B cell (primary cell): ENCODE measurements at regions not wholly inside any gene's neighbourhood (a gene's known extent, or its start where the extent isn't known, plus 50 kb on each side); places are given as distances from the start of the nearest gene placed in this dataset.
"Not testable (repeated sequence)": the region's sequence is repeated elsewhere in the genome, so short reads cannot be mapped to it uniquely, and the experiment has no call there.

Experiments used
- ATAC-seq: fragments of 200-7000 bp; cut with Tn5 transposase; one replicate; pipeline ENCODE4 v1.10.0; 2021; ENCODE audit warnings: low read depth, mild to moderate bottlenecking, moderate number of reproducible peaks, moderate library complexity
- CTCF ChIA-PET: fragments of 350-600 bp; sonication (Branson Sonifier 250); formaldehyde crosslinking; loops from one replicate; lab custom pipeline; 2021; ENCODE audit warnings: antibody characterized with exemption, inconsistent platforms; lab: Charles Lee
- POLR2A ChIA-PET: fragments of 350-600 bp; sonication (Branson Sonifier 250); formaldehyde crosslinking; loops from one replicate; lab custom pipeline; 2021; ENCODE audit warnings: antibody characterized with exemption; lab: Charles Lee
- DNase-seq: peaks from one replicate; pipeline ENCODE4 v3.0.0; 2013
- H2AFZ ChIP-seq: 2 replicates; pipeline ENCODE4 v1.6.1; 2012; ENCODE audit warnings: mild to moderate bottlenecking, low read depth, low read length; ENCODE audit not compliant: insufficient read depth, poor library complexity, severe bottlenecking
- H3K27ac ChIP-seq, 2 donors: 1 replicate in 1 of 2; 2 replicates in 1 of 2; pipeline ENCODE4 v1.5.1; 2012 to 2013; ENCODE audit warnings: low read length in 2 of 2, mild to moderate bottlenecking in 2 of 2, moderate library complexity in 1 of 2
- H3K27me3 ChIP-seq, 4 experiments: fragments of 200-600 bp in 1 of 4; sonication (generic) in 1 of 4; replicated peaks in 1 of 4; 1 replicate in 2 of 4; 2 replicates in 2 of 4; pipeline versions ENCODE4 v1.6.1 to v1.7.0; 2013 to 2016; ENCODE audit warnings: low read length in 3 of 4, mild to moderate bottlenecking in 2 of 4, mixed read lengths in 1 of 4, moderate library complexity in 1 of 4; ENCODE audit not compliant: insufficient read depth in 4 of 4, control insufficient read depth in 3 of 4; ENCODE audit errors: control extremely low read depth in 1 of 4
- H3K36me3 ChIP-seq, 2 experiments: replicated peaks in 1 of 2; 1 replicate in 1 of 2; 2 replicates in 1 of 2; pipeline versions ENCODE4 v1.6.1 to v1.7.1; 2013; ENCODE audit warnings: low read length in 1 of 2; ENCODE audit not compliant: insufficient read depth in 2 of 2, control insufficient read depth in 1 of 2; ENCODE audit errors: control extremely low read depth in 1 of 2, extremely low read depth in 1 of 2
- H3K4me1 ChIP-seq, 2 donors: fragments of 200-600 bp in 1 of 2; sonication (generic) in 1 of 2; 1 replicate in 1 of 2; 2 replicates in 1 of 2; pipeline versions ENCODE4 v1.5.1 to v1.6.1; 2013 to 2017; ENCODE audit warnings: low read length in 2 of 2; ENCODE audit not compliant: control insufficient read depth in 2 of 2, insufficient read depth in 2 of 2
- H3K4me2 ChIP-seq: replicated peaks from 2 replicates; pipeline ENCODE3; 2012; ENCODE audit warnings: mild to moderate bottlenecking, low read depth, low read length; ENCODE audit not compliant: poor library complexity, severe bottlenecking
- H3K4me3 ChIP-seq, 5 experiments: fragments of 200-600 bp in 1 of 5; sonication (generic) in 1 of 5; 1 replicate in 3 of 5; 2 replicates in 2 of 5; pipeline versions ENCODE4 v1.5.1 to v1.7.0; 2011 to 2016; ENCODE audit warnings: low read length in 4 of 5, mild to moderate bottlenecking in 4 of 5, low read depth in 2 of 5, control low read depth in 1 of 5, moderate library complexity in 1 of 5; ENCODE audit not compliant: insufficient read depth in 1 of 5; ENCODE audit errors: control extremely low read depth in 1 of 5, extremely low read depth in 1 of 5
- H3K79me2 ChIP-seq: fragments of 200-600 bp; sonication (generic); one replicate; pipeline ENCODE4 v1.6.0; 2016; ENCODE audit warnings: low read length; ENCODE audit not compliant: control insufficient read depth, insufficient read depth
- H3K9ac ChIP-seq: fragments of 200-600 bp; sonication (generic); 2 replicates; pipeline ENCODE4 v1.6.1; 2017; ENCODE audit warnings: mild to moderate bottlenecking, low read length, moderate library complexity
- H3K9me3 ChIP-seq, 3 donors: one replicate each; pipeline versions ENCODE4 v1.6.1 to v1.7.1; 2013; ENCODE audit warnings: low read length in 2 of 3; ENCODE audit not compliant: control insufficient read depth in 2 of 3, insufficient read depth in 1 of 3; ENCODE audit errors: control extremely low read depth in 1 of 3
- H4K20me1 ChIP-seq: 2 replicates; pipeline ENCODE4 v1.6.0; 2012; ENCODE audit warnings: mild to moderate bottlenecking, low read length; ENCODE audit not compliant: insufficient read depth, control insufficient read depth, poor library complexity, severe bottlenecking
- H3K27ac Mint-ChIP-seq: one replicate; pipeline ENCODE4 v1.8.0; 2021; ENCODE audit warnings: mixed read lengths
- H3K27me3 Mint-ChIP-seq: one replicate; pipeline ENCODE4 v1.8.0; 2021; ENCODE audit warnings: mixed read lengths
- H3K4me1 Mint-ChIP-seq: one replicate; pipeline ENCODE4 v1.8.0; 2021; ENCODE audit warnings: mixed read lengths
- H3K4me3 Mint-ChIP-seq: one replicate; pipeline ENCODE4 v1.8.0; 2021; ENCODE audit warnings: mixed read lengths
- H3K9me3 Mint-ChIP-seq: one replicate; pipeline ENCODE4 v1.8.0; 2022; ENCODE audit warnings: mixed read lengths; ENCODE audit not compliant: insufficient read depth
- CTCF ChIP-seq: fragments of 200-600 bp; IDR thresholded peaks from one replicate; pipeline ENCODE4 v1.8.0; 2022; ENCODE audit warnings: antibody characterized with exemption, mild to moderate bottlenecking
- EZH2 ChIP-seq: IDR thresholded peaks from 2 replicates; pipeline ENCODE4 v1.6.1; 2012; ENCODE audit warnings: borderline replicate concordance, low read depth, mild to moderate bottlenecking, moderate library complexity, low read length; ENCODE audit not compliant: insufficient read depth, poor library complexity, severe bottlenecking
- WGBS: methylation state at CpG from one replicate; pipeline ENCODE4 v1.1.5; 2013; ENCODE audit warnings: missing lambda C conversion rate; ENCODE audit not compliant: insufficient coverage; 5-methylcytosine and 5-hydroxymethylcytosine counted together
- intact Hi-C: fragments of 100-400 bp; cut with micrococcal nuclease; formaldehyde crosslinking; loops from one replicate; pipeline ENCODE4 v1.10.0; 2022

- TF ChIP-seq EZH2 (no peak), CTCF (no peak)
- Histone ChIP-seq H3K9me3 (peaks cover 0 to 19% (median 0%) of the 10 kb centered on the region in 3 donors), H3K4me3 (no peak overlapping the region), H4K20me1 (no peaks in the 10 kb centered on the region), H3K36me3 (no peaks in the 10 kb centered on the region), H3K4me2 (no peak overlapping the region), H2AFZ (no peak overlapping the region), H3K27ac (no peak overlapping the region), H3K79me2 (no peaks in the 10 kb centered on the region), H3K9ac (no peak overlapping the region), H3K27me3 (no peaks in the 10 kb centered on the region), H3K4me1 (no peaks in the 10 kb centered on the region)
- DNase-seq (no peak), ATAC-seq (no peak)
- WGBS: 30% methylated on average over 9 of the region's 11 CpGs
- Mint-ChIP-seq H3K27me3 (no peaks in the 10 kb centered on the region), H3K27ac (no peak overlapping the region), H3K4me1 (no peaks in the 10 kb centered on the region), H3K4me3 (no peak overlapping the region), H3K9me3 (peaks cover 5% of the 10 kb centered on the region)
- intact Hi-C loops: no loop called here
- POLR2A ChIA-PET: no interaction called here
- CTCF ChIA-PET: no interaction called here
These were observed 386.2 kb downstream of the IRS2 start for GRCh38 chr13:109400209-109400608.

GRCh38 chr13:109398071-109398470, 388.3 kb downstream of the IRS2 start:
- H3K4me3 ChIP-seq: not testable (repeated sequence)

More at GRCh38 chr13:109398071-109398470, 388.3 kb downstream of the IRS2 start:
- DNase-seq, ATAC-seq, H3K79me2 ChIP-seq, H3K27me3 Mint-ChIP-seq, H3K9me3 Mint-ChIP-seq, CTCF ChIA-PET, H3K4me2 ChIP-seq, H3K27me3 ChIP-seq, H3K4me3 Mint-ChIP-seq, H3K27ac ChIP-seq, H3K36me3 ChIP-seq, POLR2A ChIA-PET, H3K9me3 ChIP-seq, H4K20me1 ChIP-seq, H3K9ac ChIP-seq, H3K27ac Mint-ChIP-seq, H3K4me1 Mint-ChIP-seq, H2AFZ ChIP-seq, intact Hi-C loops, H3K4me1 ChIP-seq: not testable (repeated sequence)
- 81% methylated on average over 4 of the region's 5 CpGs for WGBS
